Liver (tissue), 8 donors: ENCODE measurements at regions not wholly inside any gene's neighbourhood (a gene's known extent, or its start where the extent isn't known, plus 50 kb on each side); places are given as distances from the start of the nearest gene placed in this dataset.

Source experiments
- DNase-seq: peaks from one replicate; pipeline ENCODE4 v3.0.0-alpha.2; 2017; ENCODE audit warnings: low spot score
- H3K27ac ChIP-seq, 2 donors: one replicate each; pipeline ENCODE4 v1.7.0; 2013; ENCODE audit warnings: inconsistent platforms in 2 of 2, low read length in 2 of 2, control low read depth in 1 of 2, low read depth in 1 of 2, mild to moderate bottlenecking in 1 of 2
- H3K27me3 ChIP-seq, 4 donors: one replicate each; pipeline versions ENCODE4 v1.6.1 to v1.7.0; 2013; ENCODE audit warnings: low read length in 3 of 4, inconsistent platforms in 1 of 4, mild to moderate bottlenecking in 1 of 4, moderate library complexity in 1 of 4; ENCODE audit not compliant: control insufficient read depth in 4 of 4, insufficient read depth in 4 of 4
- H3K36me3 ChIP-seq, 4 donors: one replicate each; pipeline versions ENCODE4 v1.6.1 to v1.7.0; 2013; ENCODE audit warnings: low read length in 3 of 4, mild to moderate bottlenecking in 3 of 4, low read depth in 1 of 4, moderate library complexity in 1 of 4; ENCODE audit not compliant: control insufficient read depth in 4 of 4, insufficient read depth in 3 of 4
- H3K4me1 ChIP-seq, 4 donors: one replicate each; pipeline versions ENCODE4 v1.6.1 to v1.7.0; 2013; ENCODE audit warnings: low read length in 3 of 4, mild to moderate bottlenecking in 3 of 4, moderate library complexity in 1 of 4; ENCODE audit not compliant: control insufficient read depth in 4 of 4, insufficient read depth in 4 of 4
- H3K4me3 ChIP-seq, 3 donors: one replicate each; pipeline versions ENCODE4 v1.6.1 to v1.7.0; 2013; ENCODE audit warnings: low read length in 3 of 3, control low read depth in 1 of 3, low read depth in 1 of 3, mild to moderate bottlenecking in 1 of 3
- H3K9ac ChIP-seq, 2 donors: one replicate each; pipeline ENCODE4 v1.7.0; 2013; ENCODE audit warnings: low read length in 2 of 2, mild to moderate bottlenecking in 2 of 2, moderate library complexity in 2 of 2, control low read depth in 1 of 2, low read depth in 1 of 2
- H3K9me3 ChIP-seq, 4 donors: one replicate each; pipeline versions ENCODE4 v1.6.1 to v1.7.0; 2013; ENCODE audit warnings: low read length in 3 of 4; ENCODE audit not compliant: control insufficient read depth in 4 of 4
- ATF3 ChIP-seq: IDR thresholded peaks from 2 replicates; pipeline ENCODE4 v1.6.1; 2016; ENCODE audit warnings: antibody characterized with exemption
- CTCF ChIP-seq: fragments of 150-350 bp; IDR thresholded peaks from 2 replicates; pipeline ENCODE4 v1.5.1; 2017; ENCODE audit warnings: improper control_type of control experiment, low read depth, low read length; ENCODE audit not compliant: missing input control
- EGR1 ChIP-seq, 2 donors: IDR thresholded peaks; 2 replicates each; pipeline ENCODE4 v1.6.1; 2016 to 2018; ENCODE audit warnings: antibody characterized with exemption in 2 of 2, low read depth in 2 of 2
- FOXA1 ChIP-seq: IDR thresholded peaks from 2 replicates; pipeline ENCODE4 v1.6.1; 2016; ENCODE audit warnings: antibody characterized with exemption
- FOXA2 ChIP-seq: IDR thresholded peaks from 2 replicates; pipeline ENCODE4 v1.6.1; 2016; ENCODE audit warnings: antibody characterized with exemption
- GABPA ChIP-seq, 2 donors: IDR thresholded peaks in 1 of 2; conservative IDR thresholded peaks in 1 of 2; 2 replicates each; pipeline ENCODE4 v1.6.1; 2016; ENCODE audit warnings: antibody characterized with exemption in 2 of 2, mild to moderate bottlenecking in 1 of 2, moderate library complexity in 1 of 2
- HNF4A ChIP-seq, 2 donors: conservative IDR thresholded peaks; 2 replicates each; pipeline ENCODE4 v1.6.1; 2016; ENCODE audit warnings: antibody characterized with exemption in 2 of 2, mild to moderate bottlenecking in 2 of 2
- HNF4G ChIP-seq: IDR thresholded peaks from 2 replicates; pipeline ENCODE4 v1.6.1; 2016; ENCODE audit warnings: antibody characterized with exemption
- JUND ChIP-seq, 2 donors: IDR thresholded peaks; 2 replicates each; pipeline ENCODE4 v1.6.1; 2016; ENCODE audit warnings: antibody characterized with exemption in 2 of 2
- MAX ChIP-seq: IDR thresholded peaks from 2 replicates; pipeline ENCODE4 v1.6.1; 2016; ENCODE audit warnings: antibody characterized with exemption
- NR2F2 ChIP-seq: IDR thresholded peaks from 2 replicates; pipeline ENCODE4 v1.6.1; 2016; ENCODE audit warnings: antibody characterized with exemption
- RAD21 ChIP-seq, 2 donors: IDR thresholded peaks; 2 replicates each; pipeline ENCODE4 v1.6.1; 2016; ENCODE audit warnings: antibody characterized with exemption in 2 of 2, mild to moderate bottlenecking in 2 of 2
- REST ChIP-seq: IDR thresholded peaks from 2 replicates; pipeline ENCODE4 v1.6.1; 2016; ENCODE audit warnings: antibody characterized with exemption, mild to moderate bottlenecking
- RXRA ChIP-seq, 2 donors: IDR thresholded peaks; 2 replicates each; pipeline ENCODE4 v1.6.1; 2017 to 2018; ENCODE audit warnings: antibody characterized with exemption in 2 of 2, mild to moderate bottlenecking in 1 of 2
- SP1 ChIP-seq: IDR thresholded peaks from 2 replicates; pipeline ENCODE4 v1.6.1; 2018; ENCODE audit warnings: antibody characterized with exemption, mild to moderate bottlenecking
- TAF1 ChIP-seq: conservative IDR thresholded peaks from 2 replicates; pipeline ENCODE4 v1.6.1; 2016; ENCODE audit warnings: antibody characterized with exemption, mild to moderate bottlenecking
- YY1 ChIP-seq: IDR thresholded peaks from 2 replicates; pipeline ENCODE4 v1.6.1; 2016; ENCODE audit warnings: antibody characterized with exemption, mild to moderate bottlenecking
- WGBS: extraction: QIAGEN DNeasy Blood & Tissue Kit; methylation state at CpG from one replicate; pipeline ENCODE4 v1.1.7; 2013; 5-methylcytosine and 5-hydroxymethylcytosine counted together
- TF ChIP-seq, protein P1 (sequence below): IDR thresholded peaks from 2 replicates; pipeline ENCODE4 v1.6.1; 2016; ENCODE audit warnings: antibody characterized with exemption
- donor health status: healthy.
- donor health status: healthy.
- donor health status: healthy.
- donor health status: healthy.
- donor health status: healthy.

DNA sequence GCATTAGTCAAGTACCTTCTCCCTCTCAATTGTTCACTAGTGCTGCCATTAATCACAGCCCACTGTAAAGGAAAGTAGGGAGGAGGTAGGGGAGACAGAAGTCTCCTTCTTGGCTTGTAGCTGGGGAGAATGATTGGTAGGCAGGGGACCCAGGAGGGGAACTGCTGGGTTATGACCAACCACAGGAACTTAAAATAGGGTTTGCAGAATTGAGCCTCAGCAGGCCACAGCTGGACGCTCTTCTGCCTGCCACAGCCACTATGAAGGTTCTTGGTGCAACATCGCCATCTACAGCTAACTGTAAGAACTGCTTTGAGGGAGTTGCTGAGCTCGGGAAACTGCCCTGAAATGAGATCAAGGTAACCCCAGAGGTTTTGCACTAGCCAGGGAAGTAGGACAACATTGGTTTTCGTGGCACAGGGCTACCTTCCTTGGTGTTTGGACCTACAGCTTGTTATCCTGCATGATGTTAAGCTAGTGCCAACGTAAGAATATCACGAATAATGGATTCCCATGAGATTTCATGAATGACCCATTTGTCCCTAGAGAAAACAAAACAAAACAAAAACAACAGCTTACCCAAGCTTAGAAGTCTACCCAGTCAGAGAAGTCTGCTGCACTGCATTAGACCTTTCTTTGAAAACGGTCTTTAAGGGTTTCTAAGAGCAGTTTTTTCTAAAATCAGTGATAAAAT lies 787.1 kb upstream of the API5 start:
- WGBS: 6% methylated on average over 7 of the region's 7 CpGs
- Histone ChIP-seq H3K36me3 (no peaks in the 10 kb centered on the region), H3K27me3 (no peaks in the 10 kb centered on the region), H3K4me3 (no peak overlapping the region), H3K27ac (no peak overlapping the region), H3K9ac (no peak overlapping the region), H3K9me3 (no peaks in the 10 kb centered on the region), H3K4me1 (no peaks in the 10 kb centered on the region)
- TF ChIP-seq FOXA2 (no peak), SP1 (no peak), RAD21 (IDR thresholded peaks at IDR 0.05) (peak; percentile 85 to 92), HNF4G (no peak), NR2F2 (no peak), MAX (no peak), ATF3 (no peak), TAF1 (no peak), RXRA (IDR thresholded peaks at IDR 0.05) (no peak), CTCF (peak; percentile 76), JUND (IDR thresholded peaks at IDR 0.05) (no peak), GABPA (IDR thresholded peaks at IDR 0.05 in 1 of 2, conservative IDR thresholded peaks at IDR 0.05 in 1 of 2) (no peak), EGR1 (IDR thresholded peaks at IDR 0.05; ENCODE audit: low read depth in 2 of 2) (no peak), HNF4A (conservative IDR thresholded peaks at IDR 0.05) (no peak)
- peak; percentile 42 for DNase-seq

GRCh38 chr11:42526426-42526825 lies 785.4 kb upstream of the API5 start:
- no peaks in the 10 kb centered on the region for H3K36me3 ChIP-seq
- no peaks in the 10 kb centered on the region for H3K4me1 ChIP-seq
- no peak for DNase-seq
- no peak for TF ChIP-seq HNF4A (conservative IDR thresholded peaks at IDR 0.05)
- TF ChIP-seq EGR1 (IDR thresholded peaks at IDR 0.05; ENCODE audit: low read depth in 2 of 2): no peak
- TF ChIP-seq JUND (IDR thresholded peaks at IDR 0.05): no peak
- no peak for TF ChIP-seq CTCF
- no peak for TF ChIP-seq HNF4G
- no peak for TF ChIP-seq RAD21 (IDR thresholded peaks at IDR 0.05)
- TF ChIP-seq, protein P1, sequence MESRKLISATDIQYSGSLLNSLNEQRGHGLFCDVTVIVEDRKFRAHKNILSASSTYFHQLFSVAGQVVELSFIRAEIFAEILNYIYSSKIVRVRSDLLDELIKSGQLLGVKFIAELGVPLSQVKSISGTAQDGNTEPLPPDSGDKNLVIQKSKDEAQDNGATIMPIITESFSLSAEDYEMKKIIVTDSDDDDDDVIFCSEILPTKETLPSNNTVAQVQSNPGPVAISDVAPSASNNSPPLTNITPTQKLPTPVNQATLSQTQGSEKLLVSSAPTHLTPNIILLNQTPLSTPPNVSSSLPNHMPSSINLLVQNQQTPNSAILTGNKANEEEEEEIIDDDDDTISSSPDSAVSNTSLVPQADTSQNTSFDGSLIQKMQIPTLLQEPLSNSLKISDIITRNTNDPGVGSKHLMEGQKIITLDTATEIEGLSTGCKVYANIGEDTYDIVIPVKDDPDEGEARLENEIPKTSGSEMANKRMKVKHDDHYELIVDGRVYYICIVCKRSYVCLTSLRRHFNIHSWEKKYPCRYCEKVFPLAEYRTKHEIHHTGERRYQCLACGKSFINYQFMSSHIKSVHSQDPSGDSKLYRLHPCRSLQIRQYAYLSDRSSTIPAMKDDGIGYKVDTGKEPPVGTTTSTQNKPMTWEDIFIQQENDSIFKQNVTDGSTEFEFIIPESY: no peak
- no peak for TF ChIP-seq REST
- no peak for TF ChIP-seq YY1
- no peak for TF ChIP-seq FOXA1
- no peak for TF ChIP-seq FOXA2
- no peak for TF ChIP-seq MAX
- no peak for TF ChIP-seq ATF3
- no peaks in the 10 kb centered on the region for H3K27me3 ChIP-seq
- H3K4me3 ChIP-seq: no peak overlapping the region
- H3K9ac ChIP-seq: no peak overlapping the region
- H3K9me3 ChIP-seq: no peaks in the 10 kb centered on the region
- H3K27ac ChIP-seq: no peak overlapping the region
- 62% methylated on average over 4 of the region's 4 CpGs for WGBS
